Adrenal gland (tissue), 5 donors: ENCODE measurements at regions not wholly inside any gene's neighbourhood (a gene's known extent, or its start where the extent isn't known, plus 50 kb on each side); places are given as distances from the start of the nearest gene placed in this dataset.

Source experiments
- POLR2A ChIP-seq, 2 donors: fragments of 450-650 bp; IDR thresholded peaks; one replicate each; pipeline ENCODE4 v1.6.1; 2017; ENCODE audit warnings: antibody characterized with exemption in 2 of 2, mild to moderate bottlenecking in 2 of 2, moderate library complexity in 1 of 2
- TF ChIP-seq, protein P1 (sequence below), 6 experiments: fragments of 450-650 bp in 4 of 6; fragments of 200-600 bp in 2 of 6; sonication (generic) in 1 of 6; IDR thresholded peaks; 1 replicate in 5 of 6; 2 replicates in 1 of 6; pipeline versions ENCODE4 v1.5.1 to v1.8.0; 2016 to 2021; ENCODE audit warnings: antibody characterized with exemption in 6 of 6, mild to moderate bottlenecking in 2 of 6, moderate library complexity in 1 of 6
- donor health status: DM: no; HTN: no; CAD: no.

- TF ChIP-seq, protein P1, sequence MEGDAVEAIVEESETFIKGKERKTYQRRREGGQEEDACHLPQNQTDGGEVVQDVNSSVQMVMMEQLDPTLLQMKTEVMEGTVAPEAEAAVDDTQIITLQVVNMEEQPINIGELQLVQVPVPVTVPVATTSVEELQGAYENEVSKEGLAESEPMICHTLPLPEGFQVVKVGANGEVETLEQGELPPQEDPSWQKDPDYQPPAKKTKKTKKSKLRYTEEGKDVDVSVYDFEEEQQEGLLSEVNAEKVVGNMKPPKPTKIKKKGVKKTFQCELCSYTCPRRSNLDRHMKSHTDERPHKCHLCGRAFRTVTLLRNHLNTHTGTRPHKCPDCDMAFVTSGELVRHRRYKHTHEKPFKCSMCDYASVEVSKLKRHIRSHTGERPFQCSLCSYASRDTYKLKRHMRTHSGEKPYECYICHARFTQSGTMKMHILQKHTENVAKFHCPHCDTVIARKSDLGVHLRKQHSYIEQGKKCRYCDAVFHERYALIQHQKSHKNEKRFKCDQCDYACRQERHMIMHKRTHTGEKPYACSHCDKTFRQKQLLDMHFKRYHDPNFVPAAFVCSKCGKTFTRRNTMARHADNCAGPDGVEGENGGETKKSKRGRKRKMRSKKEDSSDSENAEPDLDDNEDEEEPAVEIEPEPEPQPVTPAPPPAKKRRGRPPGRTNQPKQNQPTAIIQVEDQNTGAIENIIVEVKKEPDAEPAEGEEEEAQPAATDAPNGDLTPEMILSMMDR (IDR thresholded peaks at IDR 0.05): no peak
- no peak for TF ChIP-seq POLR2A (IDR thresholded peaks at IDR 0.05)
These were observed 333.0 kb upstream of the ATP11B start for GRCh38 chr3:182460303-182460702.
